Esophagus (tissue), 2 donors: ENCODE measurements at regions not wholly inside any gene's neighbourhood (a gene's known extent, or its start where the extent isn't known, plus 50 kb on each side); places are given as distances from the start of the nearest gene placed in this dataset.

Experiments used
- H3K27ac ChIP-seq, 2 donors: one replicate each; pipeline ENCODE4 v1.5.1; 2013; ENCODE audit warnings: low read depth in 2 of 2, mild to moderate bottlenecking in 2 of 2, inconsistent platforms in 1 of 2, low read length in 1 of 2, moderate library complexity in 1 of 2
- H3K27me3 ChIP-seq, 2 donors: one replicate each; pipeline ENCODE4 v1.6.1; 2013; ENCODE audit warnings: low read length in 2 of 2, control low read depth in 1 of 2, mild to moderate bottlenecking in 1 of 2; ENCODE audit not compliant: insufficient read depth in 2 of 2, control insufficient read depth in 1 of 2
- H3K36me3 ChIP-seq, 2 donors: one replicate each; pipeline ENCODE4 v1.6.1; 2013; ENCODE audit warnings: low read length in 1 of 2; ENCODE audit not compliant: control insufficient read depth in 2 of 2, insufficient read depth in 2 of 2
- H3K4me1 ChIP-seq, 2 donors: one replicate each; pipeline ENCODE4 v1.6.1; 2013; ENCODE audit warnings: low read length in 1 of 2; ENCODE audit not compliant: control insufficient read depth in 2 of 2, insufficient read depth in 2 of 2
- H3K4me3 ChIP-seq, 2 donors: one replicate each; pipeline ENCODE4 v1.5.1; 2013; ENCODE audit warnings: low read length in 2 of 2, mild to moderate bottlenecking in 2 of 2, low read depth in 1 of 2, moderate library complexity in 1 of 2
- H3K9me3 ChIP-seq, 2 donors: one replicate each; pipeline ENCODE4 v1.6.1; 2013; ENCODE audit warnings: mild to moderate bottlenecking in 2 of 2, low read depth in 1 of 2, low read length in 1 of 2, moderate library complexity in 1 of 2; ENCODE audit not compliant: control insufficient read depth in 2 of 2, insufficient read depth in 1 of 2
- WGBS, 2 donors: extraction: QIAGEN DNeasy Blood & Tissue Kit; methylation state at CpG; one replicate each; pipeline ENCODE4 v1.1.7; 2013; 5-methylcytosine and 5-hydroxymethylcytosine counted together
- donor health status: healthy with polysubstance abuse.
- donor health status: Bipolar disorder and iron deficiency.

- WGBS, 2 donors = 61 to 64% methylated on average over 3 of the region's 3 CpGs
- Histone ChIP-seq H3K4me1 (peaks cover 0 to 3% of the 10 kb centered on the region in 2 donors), H3K36me3 (no peaks in the 10 kb centered on the region), H3K9me3 (no peaks in the 10 kb centered on the region), H3K4me3 (no peak overlapping the region), H3K27ac (no peak overlapping the region), H3K27me3 (no peaks in the 10 kb centered on the region)
Measured at GRCh38 chr7:41788556-41788955, 85.7 kb upstream of the INHBA start.

GRCh38 chr7:41787651-41788350 is 84.9 kb upstream of the INHBA start:
- 58 to 59% methylated on average over 2 of the region's 2 CpGs for WGBS, 2 donors
- Histone ChIP-seq H3K4me3 (no peak overlapping the region), H3K36me3 (no peaks in the 10 kb centered on the region), H3K27ac (no peak overlapping the region), H3K4me1 (peaks cover 0 to 3% of the 10 kb centered on the region in 2 donors), H3K27me3 (no peaks in the 10 kb centered on the region), H3K9me3 (no peaks in the 10 kb centered on the region)

- Histone ChIP-seq H3K4me1 (peaks cover 0 to 3% of the 10 kb centered on the region in 2 donors), H3K36me3 (no peaks in the 10 kb centered on the region), H3K27me3 (no peaks in the 10 kb centered on the region), H3K4me3 (no peak overlapping the region), H3K9me3 (no peaks in the 10 kb centered on the region), H3K27ac (no peak overlapping the region)
- 55 to 77% methylated on average over 5 of the region's 5 CpGs for WGBS, 2 donors
Measured at GRCh38 chr7:41786944-41787343, 84.1 kb upstream of the INHBA start.

- H3K4me1 ChIP-seq = peaks cover 0 to 3% of the 10 kb centered on the region in 2 donors
- no peaks in the 10 kb centered on the region for H3K27me3 ChIP-seq
- WGBS, 2 donors = 87 to 94% methylated on average over 2 of the region's 2 CpGs
- H3K4me3 ChIP-seq = no peak overlapping the region
- H3K36me3 ChIP-seq = no peaks in the 10 kb centered on the region
- H3K9me3 ChIP-seq = no peaks in the 10 kb centered on the region
- H3K27ac ChIP-seq = no peak overlapping the region
Measured at GRCh38 chr7:41786404-41786803, 83.5 kb upstream of the INHBA start.

- no peak overlapping the region for H3K27ac ChIP-seq
- H3K36me3 ChIP-seq = no peaks in the 10 kb centered on the region
- H3K4me3 ChIP-seq = no peak overlapping the region
- H3K9me3 ChIP-seq = no peaks in the 10 kb centered on the region
- 72 to 81% methylated on average over 5 of the region's 5 CpGs for WGBS, 2 donors
- no peaks in the 10 kb centered on the region for H3K27me3 ChIP-seq
- peaks cover 0 to 3% of the 10 kb centered on the region in 2 donors for H3K4me1 ChIP-seq
Measured at GRCh38 chr7:41785840-41786239, 83.0 kb upstream of the INHBA start.

GRCh38 chr7:41785265-41785664 is 82.4 kb upstream of the INHBA start:
- Histone ChIP-seq H3K4me1 (peaks cover 2 to 3% of the 10 kb centered on the region in 2 donors), H3K9me3 (no peaks in the 10 kb centered on the region), H3K27ac (no peak overlapping the region), H3K27me3 (no peaks in the 10 kb centered on the region), H3K4me3 (no peak overlapping the region), H3K36me3 (no peaks in the 10 kb centered on the region)

- 67 to 79% methylated on average over 2 of the region's 2 CpGs for WGBS, 2 donors
- Histone ChIP-seq H3K9me3 (no peaks in the 10 kb centered on the region), H3K27me3 (no peaks in the 10 kb centered on the region), H3K27ac (no peak overlapping the region), H3K36me3 (no peaks in the 10 kb centered on the region), H3K4me1 (peaks cover 0 to 2% of the 10 kb centered on the region in 2 donors), H3K4me3 (no peak overlapping the region)
Measured at GRCh38 chr7:41779918-41780317, 77.0 kb upstream of the INHBA start.

GRCh38 chr7:41777894-41778596 is 75.2 kb upstream of the INHBA start:
- no peak overlapping the region for H3K27ac ChIP-seq
- 62 to 63% methylated on average over 5 of the region's 5 CpGs for WGBS, 2 donors

GRCh38 chr7:41774966-41775365 is 72.1 kb upstream of the INHBA start:
- WGBS, 2 donors = 87 to 89% methylated on average over 11 of the region's 11 CpGs
- Histone ChIP-seq H3K27ac (no peak overlapping the region), H3K4me1 (no peaks in the 10 kb centered on the region), H3K27me3 (no peaks in the 10 kb centered on the region), H3K9me3 (peaks cover 0 to 4% of the 10 kb centered on the region in 2 donors), H3K36me3 (no peaks in the 10 kb centered on the region), H3K4me3 (no peak overlapping the region)

More at GRCh38 chr7:41777894-41778596, 75.2 kb upstream of the INHBA start:
- Histone ChIP-seq H3K4me1 (peaks cover 0 to 2% of the 10 kb centered on the region in 2 donors), H3K9me3 (no peaks in the 10 kb centered on the region), H3K36me3 (no peaks in the 10 kb centered on the region), H3K27me3 (no peaks in the 10 kb centered on the region), H3K4me3 (no peak overlapping the region)

GRCh38 chr7:41773756-41774155 is 70.9 kb upstream of the INHBA start:
- no peaks in the 10 kb centered on the region for H3K4me1 ChIP-seq
- H3K9me3 ChIP-seq = peaks cover 0 to 4% of the 10 kb centered on the region in 2 donors
- H3K27ac ChIP-seq = no peak overlapping the region
- no peaks in the 10 kb centered on the region for H3K27me3 ChIP-seq
- H3K36me3 ChIP-seq = no peaks in the 10 kb centered on the region
- H3K4me3 ChIP-seq = no peak overlapping the region
- WGBS, 2 donors = 81 to 84% methylated on average over 4 of the region's 4 CpGs
